Cardiac fibroblast (primary cell): ENCODE measurements at regions not wholly inside any gene's neighbourhood (a gene's known extent, or its start where the extent isn't known, plus 50 kb on each side); places are given as distances from the start of the nearest gene placed in this dataset.

Source experiments
- DNase-seq, 2 donors: peaks; one replicate each; pipeline versions ENCODE4 v3.0.0 to v3.0.0-alpha.2; 2010; ENCODE audit warnings: low read depth in 2 of 2
- H3K4me3 ChIP-seq, 2 donors: replicated peaks in 1 of 2; 1 replicate in 1 of 2; 2 replicates in 1 of 2; pipeline ENCODE4 v1.5.1; 2011; ENCODE audit warnings: low read depth in 2 of 2, low read length in 2 of 2, mild to moderate bottlenecking in 2 of 2, moderate library complexity in 1 of 2
- CTCF ChIP-seq: IDR thresholded peaks from one replicate; pipeline ENCODE4 v1.5.1; 2011; ENCODE audit warnings: low read depth, mild to moderate bottlenecking, low read length, inconsistent platforms

- TF ChIP-seq CTCF: no peak
- DNase-seq: no peak
- no peak overlapping the region for H3K4me3 ChIP-seq
Observed at GRCh38 chr3:177561769-177562392, 364.6 kb upstream of the TBL1XR1 start.

GRCh38 chr3:177563243-177563780 lies 366.0 kb upstream of the TBL1XR1 start:
- no peak for TF ChIP-seq CTCF
- peak; percentile 35 to 51 for DNase-seq
- H3K4me3 ChIP-seq: no peak overlapping the region

- no peak for DNase-seq
- no peak for TF ChIP-seq CTCF
- H3K4me3 ChIP-seq: no peak overlapping the region
Observed at GRCh38 chr3:177563792-177564191, 366.5 kb upstream of the TBL1XR1 start.

DNA sequence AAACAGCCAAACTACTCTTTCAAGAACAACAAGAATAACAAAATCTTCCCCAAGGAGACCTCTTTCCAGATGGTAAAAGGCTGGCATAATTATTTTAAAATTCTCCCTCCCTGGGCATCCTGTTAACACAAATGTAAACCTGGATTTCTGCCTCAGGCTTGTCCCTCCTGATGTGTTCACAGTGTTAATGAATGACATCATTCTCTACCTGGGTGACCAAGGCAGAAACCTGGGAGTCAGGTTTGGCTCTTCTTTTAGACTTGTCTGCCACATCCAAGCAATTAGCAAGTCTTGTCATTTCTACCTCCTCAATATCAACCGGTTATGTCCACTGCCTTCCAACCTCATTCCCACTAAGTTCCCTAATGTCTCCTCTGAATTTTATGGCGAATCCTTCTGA lies 368.7 kb upstream of the TBL1XR1 start:
- DNase-seq: no peak
- TF ChIP-seq CTCF: no peak
- no peak overlapping the region for H3K4me3 ChIP-seq

DNA sequence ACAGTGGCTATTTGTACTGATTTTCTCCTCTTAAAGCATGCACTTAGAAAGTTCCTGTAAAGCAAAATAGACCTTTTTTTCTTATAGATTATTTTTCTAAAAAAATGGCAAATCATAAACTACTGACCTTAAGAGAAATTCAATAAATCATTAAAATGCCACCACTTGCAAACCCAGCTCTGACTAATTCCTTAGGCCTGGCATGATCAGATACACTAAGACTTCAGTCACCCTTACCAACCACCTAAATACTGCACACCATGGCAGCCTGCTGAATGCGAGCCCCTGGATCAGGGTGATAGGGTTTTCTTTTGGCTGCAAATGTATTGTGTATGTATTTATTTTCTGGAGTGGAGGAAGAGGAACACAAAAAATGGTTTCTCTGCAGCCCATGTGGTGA lies 370.6 kb upstream of the TBL1XR1 start:
- no peak for DNase-seq
- TF ChIP-seq CTCF: no peak
- H3K4me3 ChIP-seq: no peak overlapping the region

DNA sequence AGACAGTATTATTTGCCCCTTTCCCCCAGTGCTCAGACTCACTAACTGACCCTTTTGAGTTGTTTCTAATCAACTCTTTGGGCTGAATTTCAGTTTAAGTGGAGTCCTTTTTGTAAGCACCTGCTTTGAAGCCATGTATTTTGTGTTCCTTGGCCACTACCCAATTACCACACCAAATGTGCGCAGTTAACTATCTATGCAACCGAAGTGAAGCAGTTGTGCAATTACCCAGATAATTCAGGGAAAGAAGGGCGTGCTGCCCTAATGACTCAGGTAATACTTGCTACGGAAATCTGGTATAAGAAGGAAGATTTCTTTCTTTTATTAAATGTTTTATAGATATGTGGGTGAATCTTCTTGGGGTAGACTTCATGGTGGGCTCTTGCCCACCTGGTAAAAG lies 371.9 kb upstream of the TBL1XR1 start:
- DNase-seq: no peak
- no peak overlapping the region for H3K4me3 ChIP-seq
- TF ChIP-seq CTCF: no peak
